ENCODE measurements at regions not wholly inside any gene's neighbourhood (a gene's known extent, or its start where the extent isn't known, plus 50 kb on each side); places are given as distances from the start of the nearest gene placed in this dataset.

- no peak for TF ChIP-seq POLR2AphosphoS5 (IDR thresholded peaks at IDR 0.05; ENCODE audit: low read depth, low read length)
- TF ChIP-seq POLR2A (IDR thresholded peaks at IDR 0.05; ENCODE audit: low read depth, low read length), result no peak
These were observed 177.6 kb upstream of the LRIG3 start for GRCh38 chr12:59097876-59098275.
